ENCODE measurements at regions not wholly inside any gene's neighbourhood (a gene's known extent, or its start where the extent isn't known, plus 50 kb on each side); places are given as distances from the start of the nearest gene placed in this dataset.

GRCh38 chr9:113808391-113809358 is 67.4 kb upstream of the ZNF618 start:
- TF ChIP-seq CTCF (IDR thresholded peaks at IDR 0.05) (no peak), POLR2A (IDR thresholded peaks at IDR 0.05) (no peak)
